GM23338 (cell line): ENCODE measurements at regions not wholly inside any gene's neighbourhood (a gene's known extent, or its start where the extent isn't known, plus 50 kb on each side); places are given as distances from the start of the nearest gene placed in this dataset.

Source experiments
- ATAC-seq: fragments of 200-7000 bp; cut with Tn5 transposase; 3 replicates; pipeline ENCODE4 v1.9.1; 2020
- DNase-seq: peaks from one replicate; pipeline ENCODE4 v3.0.0-alpha.2; 2015; ENCODE audit warnings: low spot score
- H2AFZ ChIP-seq: fragments of 200-600 bp; sonication (generic); 2 replicates; pipeline ENCODE4 v1.8.0; 2016; ENCODE audit warnings: antibody characterized with exemption, mild to moderate bottlenecking, moderate library complexity
- H3F3A ChIP-seq: fragments of 200-600 bp; sonication (generic); replicated peaks from 2 replicates; pipeline ENCODE4 v1.8.0; 2017; ENCODE audit warnings: antibody characterized with exemption, mixed run types, low read depth
- H3K27ac ChIP-seq: fragments of 200-600 bp; sonication (generic); 2 replicates; pipeline ENCODE4 v1.6.1; 2016; ENCODE audit warnings: low read depth
- H3K27me3 ChIP-seq: fragments of 200-600 bp; sonication (generic); 2 replicates; pipeline ENCODE4 v1.8.0; 2016; ENCODE audit warnings: mild to moderate bottlenecking, mixed run types, moderate library complexity; ENCODE audit not compliant: insufficient read depth
- H3K36me3 ChIP-seq: fragments of 200-600 bp; sonication (generic); 2 replicates; pipeline ENCODE4 v1.8.0; 2016; ENCODE audit warnings: mild to moderate bottlenecking; ENCODE audit not compliant: insufficient read depth
- H3K4me1 ChIP-seq: fragments of 200-600 bp; sonication (generic); 2 replicates; pipeline ENCODE4 v1.8.0; 2016; ENCODE audit warnings: mild to moderate bottlenecking, moderate library complexity; ENCODE audit not compliant: insufficient read depth
- H3K4me2 ChIP-seq: fragments of 200-600 bp; sonication (generic); 2 replicates; pipeline ENCODE4 v1.7.1; 2017; ENCODE audit warnings: mixed run types
- H3K4me3 ChIP-seq: fragments of 200-600 bp; sonication (generic); 2 replicates; pipeline ENCODE4 v1.6.1; 2016; ENCODE audit warnings: mixed run types
- H3K79me2 ChIP-seq: fragments of 200-600 bp; sonication (generic); replicated peaks from 2 replicates; pipeline ENCODE4 v1.8.0; 2017; ENCODE audit warnings: mild to moderate bottlenecking; ENCODE audit not compliant: insufficient read depth
- H3K9me2 ChIP-seq: fragments of 200-600 bp; sonication (generic); 2 replicates; pipeline ENCODE4 v1.8.0; 2017; ENCODE audit not compliant: insufficient read depth
- H4K20me1 ChIP-seq: fragments of 200-600 bp; sonication (generic); replicated peaks from 2 replicates; pipeline ENCODE4 v1.8.0; 2017; ENCODE audit warnings: mild to moderate bottlenecking; ENCODE audit not compliant: insufficient read depth
- H3K27ac Mint-ChIP-seq: 2 replicates; pipeline ENCODE4 v1.8.0; 2020; ENCODE audit warnings: inconsistent platforms, mild to moderate bottlenecking, moderate library complexity, mixed read lengths
- H3K27me3 Mint-ChIP-seq: 3 replicates; pipeline ENCODE4 v1.8.0; 2022; ENCODE audit warnings: low read depth, mild to moderate bottlenecking, moderate library complexity, mixed read lengths, inconsistent platforms; ENCODE audit not compliant: insufficient read depth, poor library complexity
- H3K36me3 Mint-ChIP-seq: 3 replicates; pipeline ENCODE4 v1.8.0; 2021; ENCODE audit warnings: low read depth, mild to moderate bottlenecking, inconsistent platforms, moderate library complexity, mixed read lengths
- H3K4me1 Mint-ChIP-seq: 3 replicates; pipeline ENCODE4 v1.8.0; 2020; ENCODE audit warnings: mild to moderate bottlenecking, inconsistent platforms, mixed read lengths
- H3K4me3 Mint-ChIP-seq: 3 replicates; pipeline ENCODE4 v1.8.0; 2021; ENCODE audit warnings: moderate library complexity, mild to moderate bottlenecking, inconsistent platforms, mixed read lengths
- H3K9me3 Mint-ChIP-seq: 3 replicates; pipeline ENCODE4 v1.8.0; 2020; ENCODE audit warnings: moderate library complexity, mild to moderate bottlenecking, inconsistent platforms, mixed read lengths
- CREB1 ChIP-seq: fragments of 250-450 bp; sonication (Bioruptor Pico); IDR thresholded peaks from 2 replicates; pipeline ENCODE4 v1.5.0; 2020; ENCODE audit warnings: low read depth, mild to moderate bottlenecking, moderate library complexity
- NANOG ChIP-seq: IDR thresholded peaks from 2 replicates; pipeline ENCODE4 v1.6.1; 2016; ENCODE audit warnings: antibody characterized with exemption, borderline replicate concordance
- STAT1 ChIP-seq: IDR thresholded peaks from one replicate; pipeline ENCODE4 v1.6.1; 2016; ENCODE audit warnings: antibody characterized with exemption; ENCODE audit not compliant: unreplicated experiment
- ZNF331 ChIP-seq: fragments of 250-450 bp; sonication (Bioruptor Pico); IDR thresholded peaks from 2 replicates; pipeline ENCODE4 v1.5.0; 2020; ENCODE audit warnings: low read depth, mild to moderate bottlenecking, moderate library complexity
- TF ChIP-seq, protein P1 (sequence below): fragments of 250-450 bp; sonication (Bioruptor Pico); IDR thresholded peaks from 2 replicates; pipeline ENCODE4 v1.5.0; 2020; ENCODE audit warnings: mild to moderate bottlenecking, moderate library complexity
- TF ChIP-seq, protein P2 (sequence below), 2 experiments: fragments of 200-600 bp in 1 of 2; sonication (generic) in 1 of 2; conservative IDR thresholded peaks; 2 replicates each; pipeline versions ENCODE4 v1.5.1 to v1.6.1; 2016 to 2017; ENCODE audit warnings: antibody characterized with exemption in 2 of 2, low read depth in 2 of 2, mild to moderate bottlenecking in 2 of 2, moderate library complexity in 1 of 2
- TF ChIP-seq, protein P3 (sequence below): IDR thresholded peaks from 2 replicates; pipeline ENCODE4 v1.6.1; 2016; ENCODE audit warnings: antibody characterized with exemption

DNA sequence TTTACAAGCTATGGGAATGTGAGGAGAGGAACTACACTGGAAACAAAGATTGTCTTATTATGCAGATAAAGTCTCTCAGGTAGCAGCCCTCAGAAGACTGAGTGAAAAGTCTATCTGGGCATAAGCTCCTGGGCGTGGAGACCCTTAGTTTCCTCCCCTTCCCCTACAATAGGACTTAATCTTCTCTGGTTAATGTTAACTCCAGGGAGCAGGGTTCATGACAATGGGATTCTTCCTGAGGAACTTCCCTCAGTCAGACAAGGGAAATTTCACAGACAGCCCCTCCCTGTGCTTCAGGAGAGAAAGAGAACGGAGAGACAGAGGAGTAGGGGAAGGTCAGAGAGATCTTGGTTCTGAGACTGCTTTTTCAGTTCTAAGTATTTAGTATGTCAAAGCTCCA is 1428.6 kb downstream of the LRRC4C start:
- Histone ChIP-seq H3K27me3 (no peaks in the 10 kb centered on the region), H3K4me2 (peak overlapping the region; percentile 22; the same call in 1 of the 2 replicates), H3K79me2 (no peaks in the 10 kb centered on the region), H3K4me3 (0 out of 2 replicates have a peak overlapping the region, but pooled peaks have one; percentile 0), H3K4me1 (peaks cover 41% of the 10 kb centered on the region), H3K9me2 (no peaks in the 10 kb centered on the region), H3K36me3 (no peaks in the 10 kb centered on the region), H2AFZ (no peak overlapping the region), H3K27ac (peak overlapping the region; percentile 45; the same call in 1 of the 2 replicates), H4K20me1 (no peaks in the 10 kb centered on the region), H3F3A (no peaks in the 10 kb centered on the region)
- Mint-ChIP-seq H3K36me3 (peaks cover 10% of the 10 kb centered on the region; the same call in 2 of the 3 replicates), H3K9me3 (peaks cover 12% of the 10 kb centered on the region; the same call in 2 of the 3 replicates), H3K4me3 (no peak overlapping the region), H3K27me3 (no peaks in the 10 kb centered on the region), H3K4me1 (peaks cover 33% of the 10 kb centered on the region), H3K27ac (no peak overlapping the region; the same call in 1 of the 2 replicates)
- TF ChIP-seq, protein P1, sequence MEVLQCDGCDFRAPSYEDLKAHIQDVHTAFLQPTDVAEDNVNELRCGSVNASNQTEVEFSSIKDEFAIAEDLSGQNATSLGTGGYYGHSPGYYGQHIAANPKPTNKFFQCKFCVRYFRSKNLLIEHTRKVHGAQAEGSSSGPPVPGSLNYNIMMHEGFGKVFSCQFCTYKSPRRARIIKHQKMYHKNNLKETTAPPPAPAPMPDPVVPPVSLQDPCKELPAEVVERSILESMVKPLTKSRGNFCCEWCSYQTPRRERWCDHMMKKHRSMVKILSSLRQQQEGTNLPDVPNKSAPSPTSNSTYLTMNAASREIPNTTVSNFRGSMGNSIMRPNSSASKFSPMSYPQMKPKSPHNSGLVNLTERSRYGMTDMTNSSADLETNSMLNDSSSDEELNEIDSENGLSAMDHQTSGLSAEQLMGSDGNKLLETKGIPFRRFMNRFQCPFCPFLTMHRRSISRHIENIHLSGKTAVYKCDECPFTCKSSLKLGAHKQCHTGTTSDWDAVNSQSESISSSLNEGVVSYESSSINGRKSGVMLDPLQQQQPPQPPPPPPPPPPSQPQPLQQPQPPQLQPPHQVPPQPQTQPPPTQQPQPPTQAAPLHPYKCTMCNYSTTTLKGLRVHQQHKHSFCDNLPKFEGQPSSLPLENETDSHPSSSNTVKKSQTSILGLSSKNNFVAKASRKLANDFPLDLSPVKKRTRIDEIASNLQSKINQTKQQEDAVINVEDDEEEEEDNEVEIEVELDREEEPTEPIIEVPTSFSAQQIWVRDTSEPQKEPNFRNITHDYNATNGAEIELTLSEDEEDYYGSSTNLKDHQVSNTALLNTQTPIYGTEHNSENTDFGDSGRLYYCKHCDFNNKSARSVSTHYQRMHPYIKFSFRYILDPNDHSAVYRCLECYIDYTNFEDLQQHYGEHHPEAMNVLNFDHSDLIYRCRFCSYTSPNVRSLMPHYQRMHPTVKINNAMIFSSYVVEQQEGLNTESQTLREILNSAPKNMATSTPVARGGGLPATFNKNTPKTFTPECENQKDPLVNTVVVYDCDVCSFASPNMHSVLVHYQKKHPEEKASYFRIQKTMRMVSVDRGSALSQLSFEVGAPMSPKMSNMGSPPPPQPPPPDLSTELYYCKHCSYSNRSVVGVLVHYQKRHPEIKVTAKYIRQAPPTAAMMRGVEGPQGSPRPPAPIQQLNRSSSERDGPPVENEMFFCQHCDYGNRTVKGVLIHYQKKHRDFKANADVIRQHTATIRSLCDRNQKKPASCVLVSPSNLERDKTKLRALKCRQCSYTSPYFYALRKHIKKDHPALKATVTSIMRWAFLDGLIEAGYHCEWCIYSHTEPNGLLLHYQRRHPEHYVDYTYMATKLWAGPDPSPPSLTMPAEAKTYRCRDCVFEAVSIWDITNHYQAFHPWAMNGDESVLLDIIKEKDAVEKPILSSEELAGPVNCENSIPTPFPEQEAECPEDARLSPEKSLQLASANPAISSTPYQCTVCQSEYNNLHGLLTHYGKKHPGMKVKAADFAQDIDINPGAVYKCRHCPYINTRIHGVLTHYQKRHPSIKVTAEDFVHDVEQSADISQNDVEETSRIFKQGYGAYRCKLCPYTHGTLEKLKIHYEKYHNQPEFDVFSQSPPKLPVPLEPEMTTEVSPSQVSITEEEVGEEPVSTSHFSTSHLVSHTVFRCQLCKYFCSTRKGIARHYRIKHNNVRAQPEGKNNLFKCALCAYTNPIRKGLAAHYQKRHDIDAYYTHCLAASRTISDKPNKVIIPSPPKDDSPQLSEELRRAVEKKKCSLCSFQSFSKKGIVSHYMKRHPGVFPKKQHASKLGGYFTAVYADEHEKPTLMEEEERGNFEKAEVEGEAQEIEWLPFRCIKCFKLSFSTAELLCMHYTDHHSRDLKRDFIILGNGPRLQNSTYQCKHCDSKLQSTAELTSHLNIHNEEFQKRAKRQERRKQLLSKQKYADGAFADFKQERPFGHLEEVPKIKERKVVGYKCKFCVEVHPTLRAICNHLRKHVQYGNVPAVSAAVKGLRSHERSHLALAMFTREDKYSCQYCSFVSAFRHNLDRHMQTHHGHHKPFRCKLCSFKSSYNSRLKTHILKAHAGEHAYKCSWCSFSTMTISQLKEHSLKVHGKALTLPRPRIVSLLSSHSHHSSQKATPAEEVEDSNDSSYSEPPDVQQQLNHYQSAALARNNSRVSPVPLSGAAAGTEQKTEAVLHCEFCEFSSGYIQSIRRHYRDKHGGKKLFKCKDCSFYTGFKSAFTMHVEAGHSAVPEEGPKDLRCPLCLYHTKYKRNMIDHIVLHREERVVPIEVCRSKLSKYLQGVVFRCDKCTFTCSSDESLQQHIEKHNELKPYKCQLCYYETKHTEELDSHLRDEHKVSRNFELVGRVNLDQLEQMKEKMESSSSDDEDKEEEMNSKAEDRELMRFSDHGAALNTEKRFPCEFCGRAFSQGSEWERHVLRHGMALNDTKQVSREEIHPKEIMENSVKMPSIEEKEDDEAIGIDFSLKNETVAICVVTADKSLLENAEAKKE: peak; percentile 92
- TF ChIP-seq ZNF331 (CRISPR knock-in tag): no peak
- peak; percentile 28 for DNase-seq
- peak; percentile 82 for ATAC-seq

DNA sequence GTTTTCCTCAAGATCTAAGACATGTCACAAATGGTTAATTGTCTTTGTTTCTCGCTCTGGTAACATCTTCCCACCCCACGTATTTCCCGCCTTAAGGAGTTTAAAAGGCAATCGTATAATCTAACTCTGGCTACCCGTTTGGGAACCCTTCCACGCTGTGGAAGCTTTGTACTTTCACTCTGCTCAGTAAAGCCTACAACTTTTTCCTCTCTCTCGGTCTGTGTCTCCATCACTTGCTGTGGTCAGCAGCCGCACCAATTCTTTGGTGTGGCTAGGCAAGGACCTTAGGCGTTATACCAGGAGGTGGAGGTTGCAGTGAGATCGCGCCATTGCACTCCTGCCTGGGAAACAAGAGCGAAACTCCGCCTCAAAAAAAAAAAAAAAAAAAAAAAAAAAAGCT is 1430.1 kb downstream of the LRRC4C start:
- Histone ChIP-seq H3K27me3 (no peaks in the 10 kb centered on the region), H3K4me3 (no peak overlapping the region), H3K4me1 (peaks cover 40% of the 10 kb centered on the region), H3K79me2 (no peaks in the 10 kb centered on the region), H3F3A (no peaks in the 10 kb centered on the region), H2AFZ (no peak overlapping the region), H4K20me1 (no peaks in the 10 kb centered on the region), H3K27ac (no peak overlapping the region), H3K36me3 (no peaks in the 10 kb centered on the region), H3K4me2 (no peak overlapping the region), H3K9me2 (no peaks in the 10 kb centered on the region)
- ATAC-seq (no peak), DNase-seq (peak; percentile 2)
- peaks cover 10% of the 10 kb centered on the region; the same call in 2 of the 3 replicates for H3K36me3 Mint-ChIP-seq
- no peak overlapping the region for H3K27ac Mint-ChIP-seq
- peaks cover 30% of the 10 kb centered on the region for H3K4me1 Mint-ChIP-seq
- H3K9me3 Mint-ChIP-seq: peaks cover 12% of the 10 kb centered on the region; the same call in 2 of the 3 replicates
- H3K27me3 Mint-ChIP-seq: no peaks in the 10 kb centered on the region
- no peak overlapping the region for H3K4me3 Mint-ChIP-seq
- TF ChIP-seq, protein P2, sequence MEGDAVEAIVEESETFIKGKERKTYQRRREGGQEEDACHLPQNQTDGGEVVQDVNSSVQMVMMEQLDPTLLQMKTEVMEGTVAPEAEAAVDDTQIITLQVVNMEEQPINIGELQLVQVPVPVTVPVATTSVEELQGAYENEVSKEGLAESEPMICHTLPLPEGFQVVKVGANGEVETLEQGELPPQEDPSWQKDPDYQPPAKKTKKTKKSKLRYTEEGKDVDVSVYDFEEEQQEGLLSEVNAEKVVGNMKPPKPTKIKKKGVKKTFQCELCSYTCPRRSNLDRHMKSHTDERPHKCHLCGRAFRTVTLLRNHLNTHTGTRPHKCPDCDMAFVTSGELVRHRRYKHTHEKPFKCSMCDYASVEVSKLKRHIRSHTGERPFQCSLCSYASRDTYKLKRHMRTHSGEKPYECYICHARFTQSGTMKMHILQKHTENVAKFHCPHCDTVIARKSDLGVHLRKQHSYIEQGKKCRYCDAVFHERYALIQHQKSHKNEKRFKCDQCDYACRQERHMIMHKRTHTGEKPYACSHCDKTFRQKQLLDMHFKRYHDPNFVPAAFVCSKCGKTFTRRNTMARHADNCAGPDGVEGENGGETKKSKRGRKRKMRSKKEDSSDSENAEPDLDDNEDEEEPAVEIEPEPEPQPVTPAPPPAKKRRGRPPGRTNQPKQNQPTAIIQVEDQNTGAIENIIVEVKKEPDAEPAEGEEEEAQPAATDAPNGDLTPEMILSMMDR (conservative IDR thresholded peaks at IDR 0.05; ENCODE audit: low read depth in 2 of 2): no peak
- TF ChIP-seq STAT1: no peak
- no peak for TF ChIP-seq NANOG
- no peak for TF ChIP-seq CREB1 (CRISPR knock-in tag)
- TF ChIP-seq, protein P3, sequence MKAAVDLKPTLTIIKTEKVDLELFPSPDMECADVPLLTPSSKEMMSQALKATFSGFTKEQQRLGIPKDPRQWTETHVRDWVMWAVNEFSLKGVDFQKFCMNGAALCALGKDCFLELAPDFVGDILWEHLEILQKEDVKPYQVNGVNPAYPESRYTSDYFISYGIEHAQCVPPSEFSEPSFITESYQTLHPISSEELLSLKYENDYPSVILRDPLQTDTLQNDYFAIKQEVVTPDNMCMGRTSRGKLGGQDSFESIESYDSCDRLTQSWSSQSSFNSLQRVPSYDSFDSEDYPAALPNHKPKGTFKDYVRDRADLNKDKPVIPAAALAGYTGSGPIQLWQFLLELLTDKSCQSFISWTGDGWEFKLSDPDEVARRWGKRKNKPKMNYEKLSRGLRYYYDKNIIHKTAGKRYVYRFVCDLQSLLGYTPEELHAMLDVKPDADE: no peak
- no peak for TF ChIP-seq ZNF331 (CRISPR knock-in tag)
